HFFc6 (cell line): ENCODE measurements at regions not wholly inside any gene's neighbourhood (a gene's known extent, or its start where the extent isn't known, plus 50 kb on each side); places are given as distances from the start of the nearest gene placed in this dataset.

Experiments used
- DNase-seq: peaks from one replicate; pipeline ENCODE4 v3.0.0-alpha.2; 2018
- H3K27ac Mint-ChIP-seq: 2 replicates; pipeline ENCODE4 v1.8.0; 2020; ENCODE audit warnings: mild to moderate bottlenecking, mixed read lengths
- H3K27me3 Mint-ChIP-seq: 2 replicates; pipeline ENCODE4 v1.8.0; 2021; ENCODE audit warnings: mild to moderate bottlenecking, moderate library complexity, mixed read lengths; ENCODE audit not compliant: insufficient read depth
- H3K36me3 Mint-ChIP-seq: 2 replicates; pipeline ENCODE4 v1.8.0; 2021; ENCODE audit warnings: low read depth, mixed read lengths
- H3K4me1 Mint-ChIP-seq: 2 replicates; pipeline ENCODE4 v1.8.0; 2020; ENCODE audit warnings: low read depth, mixed read lengths
- H3K4me3 Mint-ChIP-seq: 2 replicates; pipeline ENCODE4 v1.8.0; 2020; ENCODE audit warnings: mild to moderate bottlenecking, moderate library complexity, mixed read lengths
- H3K9me3 Mint-ChIP-seq: 2 replicates; pipeline ENCODE4 v1.8.0; 2020; ENCODE audit warnings: mild to moderate bottlenecking, mixed read lengths
- TF ChIP-seq, protein P1 (sequence below): fragments of 200-600 bp; sonication (generic); IDR thresholded peaks from 2 replicates; pipeline ENCODE4 v1.5.0; 2021; ENCODE audit warnings: antibody characterized with exemption, mild to moderate bottlenecking

DNA sequence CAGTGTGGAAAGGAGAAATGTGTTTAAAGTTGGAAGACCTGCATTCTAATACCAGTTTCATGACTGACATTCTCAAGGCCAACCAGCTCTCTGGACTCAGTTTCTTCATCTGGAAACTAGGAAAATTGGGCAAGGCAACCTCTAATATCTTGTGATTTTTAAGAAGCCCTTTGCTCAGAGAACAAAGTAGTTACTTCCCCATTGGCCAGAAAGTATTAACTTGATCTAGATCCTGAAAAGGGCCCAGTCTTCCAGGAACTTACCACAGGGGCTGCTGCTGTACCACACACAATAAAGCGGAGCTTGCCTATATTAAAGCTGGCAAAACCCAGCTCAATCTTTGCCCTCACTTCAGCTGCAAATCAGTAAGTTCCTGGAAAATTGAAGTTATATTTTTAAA, 155.6 kb upstream of the ADO start:
- Mint-ChIP-seq H3K27me3 (no peaks in the 10 kb centered on the region; the same call in 1 of the 2 replicates), H3K9me3 (no peaks in the 10 kb centered on the region)

DNA sequence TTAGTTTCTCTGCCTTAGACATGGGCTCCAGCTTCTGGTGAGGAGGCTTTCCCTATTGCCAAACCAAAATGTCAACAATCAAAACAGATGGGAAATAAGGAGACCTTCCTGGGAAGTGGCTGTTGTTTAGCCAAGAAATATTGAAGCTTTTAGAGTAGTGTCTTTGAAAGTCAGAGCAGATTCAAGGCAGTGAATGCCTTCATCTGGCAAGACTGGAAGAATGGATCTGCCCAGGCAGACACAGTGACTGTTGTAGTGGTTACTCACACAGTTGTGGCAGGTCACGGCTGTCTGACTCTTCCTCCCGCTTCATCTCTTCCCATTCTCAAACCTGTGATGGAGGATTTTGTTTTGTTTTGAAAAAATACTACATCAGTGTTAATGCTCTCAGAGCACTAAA, 154.1 kb upstream of the ADO start:
- H3K4me1 Mint-ChIP-seq, result peaks cover 31% of the 10 kb centered on the region
- H3K9me3 Mint-ChIP-seq, result no peaks in the 10 kb centered on the region
- H3K4me3 Mint-ChIP-seq, result no peak overlapping the region
- DNase-seq, result no peak
- no peaks in the 10 kb centered on the region for H3K27me3 Mint-ChIP-seq
- H3K27ac Mint-ChIP-seq, result no peak overlapping the region
- H3K36me3 Mint-ChIP-seq, result no peaks in the 10 kb centered on the region
- TF ChIP-seq, protein P1, sequence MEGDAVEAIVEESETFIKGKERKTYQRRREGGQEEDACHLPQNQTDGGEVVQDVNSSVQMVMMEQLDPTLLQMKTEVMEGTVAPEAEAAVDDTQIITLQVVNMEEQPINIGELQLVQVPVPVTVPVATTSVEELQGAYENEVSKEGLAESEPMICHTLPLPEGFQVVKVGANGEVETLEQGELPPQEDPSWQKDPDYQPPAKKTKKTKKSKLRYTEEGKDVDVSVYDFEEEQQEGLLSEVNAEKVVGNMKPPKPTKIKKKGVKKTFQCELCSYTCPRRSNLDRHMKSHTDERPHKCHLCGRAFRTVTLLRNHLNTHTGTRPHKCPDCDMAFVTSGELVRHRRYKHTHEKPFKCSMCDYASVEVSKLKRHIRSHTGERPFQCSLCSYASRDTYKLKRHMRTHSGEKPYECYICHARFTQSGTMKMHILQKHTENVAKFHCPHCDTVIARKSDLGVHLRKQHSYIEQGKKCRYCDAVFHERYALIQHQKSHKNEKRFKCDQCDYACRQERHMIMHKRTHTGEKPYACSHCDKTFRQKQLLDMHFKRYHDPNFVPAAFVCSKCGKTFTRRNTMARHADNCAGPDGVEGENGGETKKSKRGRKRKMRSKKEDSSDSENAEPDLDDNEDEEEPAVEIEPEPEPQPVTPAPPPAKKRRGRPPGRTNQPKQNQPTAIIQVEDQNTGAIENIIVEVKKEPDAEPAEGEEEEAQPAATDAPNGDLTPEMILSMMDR, result no peak

More for the DNA sequence above, 155.6 kb upstream of the ADO start:
- Mint-ChIP-seq H3K4me3 (no peak overlapping the region), H3K4me1 (peaks cover 31% of the 10 kb centered on the region), H3K36me3 (no peaks in the 10 kb centered on the region), H3K27ac (no peak overlapping the region)
- TF ChIP-seq, protein P1, result no peak
- no peak for DNase-seq

DNA sequence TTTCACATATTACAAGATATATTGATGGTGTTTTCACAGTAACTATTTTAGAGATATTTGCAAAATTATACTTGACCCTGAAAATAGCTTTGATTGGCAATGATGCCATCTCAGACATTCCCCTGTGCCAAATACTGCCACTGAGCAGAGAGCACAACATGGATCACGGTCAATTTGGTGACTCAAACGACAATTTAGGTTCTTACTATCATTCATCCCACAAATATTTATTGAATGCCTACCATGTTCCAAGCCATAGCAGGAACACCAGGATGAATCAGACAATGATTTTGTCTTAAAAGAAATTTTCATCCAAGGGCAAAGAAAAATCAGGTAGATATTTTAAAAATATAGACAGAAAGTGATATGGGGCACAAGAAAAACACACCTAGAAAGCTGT, 153.2 kb upstream of the ADO start:
- no peaks in the 10 kb centered on the region for H3K9me3 Mint-ChIP-seq
- peak; percentile 72 for DNase-seq
- H3K27me3 Mint-ChIP-seq, result no peaks in the 10 kb centered on the region

DNA sequence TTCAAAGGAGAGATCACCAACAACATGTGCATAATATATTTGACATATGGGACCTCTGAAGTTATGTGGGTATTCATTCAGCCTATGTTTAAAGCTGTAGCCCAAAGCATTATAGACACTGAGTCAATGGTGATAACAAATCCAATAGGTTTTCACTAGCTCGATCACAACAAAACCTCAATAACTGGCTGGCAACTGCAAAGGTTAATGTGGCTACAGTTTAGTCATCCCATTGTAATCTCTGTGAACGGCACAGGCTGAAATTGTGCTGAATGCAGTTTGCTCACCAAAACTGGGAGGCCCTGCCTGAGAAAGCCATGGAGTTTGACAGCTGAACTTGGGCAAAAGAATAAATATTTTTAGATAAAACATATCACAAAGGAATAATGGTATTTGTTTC, 152.4 kb upstream of the ADO start:
- TF ChIP-seq, protein P1, result no peak
- no peaks in the 10 kb centered on the region for H3K27me3 Mint-ChIP-seq
- H3K4me3 Mint-ChIP-seq, result peak overlapping the region; percentile 38; the same call in 1 of the 2 replicates
- H3K9me3 Mint-ChIP-seq, result no peaks in the 10 kb centered on the region
- no peaks in the 10 kb centered on the region for H3K36me3 Mint-ChIP-seq
- peaks cover 31% of the 10 kb centered on the region for H3K4me1 Mint-ChIP-seq
- peak overlapping the region; percentile 27; the same call in 1 of the 2 replicates for H3K27ac Mint-ChIP-seq
- DNase-seq, result peak; percentile 47

More for the DNA sequence above, 153.2 kb upstream of the ADO start:
- Mint-ChIP-seq H3K4me1 (peaks cover 31% of the 10 kb centered on the region), H3K36me3 (no peaks in the 10 kb centered on the region), H3K27ac (no peak overlapping the region; the same call in 1 of the 2 replicates), H3K4me3 (0 out of 2 replicates have a peak overlapping the region, but pooled peaks have one; percentile 1)
- TF ChIP-seq, protein P1, result no peak

DNA sequence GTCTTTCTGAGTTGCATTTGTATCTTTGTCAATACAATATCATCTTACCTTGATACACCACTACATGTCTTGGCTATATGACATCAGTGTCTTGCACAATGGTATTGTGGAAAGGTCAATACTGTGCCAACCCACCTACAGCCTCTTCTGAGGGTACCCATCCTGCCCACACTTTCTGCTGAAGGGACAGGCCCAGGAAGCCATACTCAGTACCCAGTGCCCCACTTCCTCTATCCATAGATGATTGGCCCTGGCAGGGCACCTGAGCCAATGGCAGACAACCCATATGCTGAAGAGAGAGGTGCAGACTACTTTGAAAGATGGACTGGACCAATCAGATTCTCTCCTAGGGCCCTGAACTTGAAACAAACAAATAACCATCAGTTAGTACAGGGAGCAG, 152.0 kb upstream of the ADO start:
- Mint-ChIP-seq H3K27ac (no peak overlapping the region), H3K9me3 (no peaks in the 10 kb centered on the region), H3K4me3 (no peak overlapping the region), H3K27me3 (no peaks in the 10 kb centered on the region), H3K4me1 (peaks cover 31% of the 10 kb centered on the region), H3K36me3 (no peaks in the 10 kb centered on the region)
- no peak for DNase-seq
- TF ChIP-seq, protein P1, result no peak

DNA sequence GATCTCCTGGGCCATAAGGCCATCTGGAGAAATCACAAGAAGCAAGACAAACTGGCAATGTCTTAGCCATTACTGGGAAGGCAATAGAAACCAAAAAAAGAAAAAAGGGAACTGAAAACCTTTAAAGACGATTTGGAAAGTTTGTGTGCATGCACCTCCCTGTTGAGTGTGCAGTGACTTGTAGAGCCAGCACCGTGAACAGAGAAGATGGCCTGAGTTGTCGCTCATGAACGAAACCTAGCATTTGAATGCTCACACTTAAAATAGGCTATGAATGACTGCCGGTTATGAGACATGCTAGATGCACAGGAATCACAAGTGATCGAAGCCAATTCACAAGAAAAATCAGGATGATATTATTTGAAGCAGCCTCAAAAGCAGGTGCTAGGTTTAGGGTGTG, 151.3 kb upstream of the ADO start:
- Mint-ChIP-seq H3K9me3 (no peaks in the 10 kb centered on the region), H3K27ac (no peak overlapping the region), H3K36me3 (no peaks in the 10 kb centered on the region), H3K27me3 (no peaks in the 10 kb centered on the region), H3K4me3 (no peak overlapping the region), H3K4me1 (peaks cover 31% of the 10 kb centered on the region)
- TF ChIP-seq, protein P1, result no peak
- no peak for DNase-seq
